H1 (cell line): ENCODE measurements at regions not wholly inside any gene's neighbourhood (a gene's known extent, or its start where the extent isn't known, plus 50 kb on each side); places are given as distances from the start of the nearest gene placed in this dataset.

Source experiments
- ATF3 ChIP-seq: IDR thresholded peaks from 2 replicates; pipeline ENCODE4 v1.6.1; 2011; ENCODE audit warnings: low read depth, mild to moderate bottlenecking, low read length; ENCODE audit not compliant: insufficient read depth
- BACH1 ChIP-seq: IDR thresholded peaks from 2 replicates; pipeline ENCODE4 v1.6.1; 2012; ENCODE audit warnings: low read length, improper control_type of control experiment
- BRCA1 ChIP-seq: IDR thresholded peaks from 2 replicates; pipeline ENCODE4 v1.6.1; 2012; ENCODE audit warnings: low read depth, low read length, improper control_type of control experiment
- CBX8 ChIP-seq: fragments of 300-800, 300-1000 bp; sonication (generic); IDR thresholded peaks from 2 replicates; pipeline ENCODE4 v1.7.1; 2016; ENCODE audit warnings: low read depth, low read length, borderline replicate concordance
- RAD21 ChIP-seq, 2 experiments: IDR thresholded peaks in 1 of 2; conservative IDR thresholded peaks in 1 of 2; 2 replicates each; pipeline ENCODE4 v1.6.1; 2011; ENCODE audit warnings: low read depth in 2 of 2, low read length in 2 of 2, improper control_type of control experiment in 1 of 2, inconsistent platforms in 1 of 2, mild to moderate bottlenecking in 1 of 2, moderate library complexity in 1 of 2

DNA sequence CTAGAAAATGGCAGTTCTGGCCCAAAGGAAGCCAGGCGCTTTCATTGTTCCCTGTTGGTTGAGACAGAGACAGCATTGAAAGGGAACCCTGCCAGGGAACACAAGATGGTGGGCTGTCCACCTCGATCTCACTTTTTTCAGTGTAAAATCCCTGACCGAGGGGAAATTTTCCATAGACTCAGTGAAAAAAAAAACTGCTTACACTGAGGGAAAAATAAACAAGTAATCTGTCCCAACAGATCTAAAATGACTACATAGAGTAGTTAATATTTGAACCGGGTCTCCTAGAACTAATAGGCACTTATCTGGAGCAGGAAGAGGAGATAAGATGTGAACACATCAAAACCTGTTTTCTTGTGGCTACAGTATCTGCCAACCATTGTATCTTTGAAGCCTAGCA, 763.4 kb upstream of the GOLIM4 start (continued):
- TF ChIP-seq ATF3 (no peak), RAD21 (IDR thresholded peaks at IDR 0.05 in 1 of 2, conservative IDR thresholded peaks at IDR 0.05 in 1 of 2; ENCODE audit: low read depth in 2 of 2, low read length in 2 of 2) (no peak), CBX8 (no peak), BACH1 (no peak), BRCA1 (no peak)
